C4-2B (cell line): ENCODE measurements at regions not wholly inside any gene's neighbourhood (a gene's known extent, or its start where the extent isn't known, plus 50 kb on each side); places are given as distances from the start of the nearest gene placed in this dataset.
"Not testable (repeated sequence)": the region's sequence is repeated elsewhere in the genome, so short reads cannot be mapped to it uniquely, and the experiment has no call there.

ENCODE experiments used
- H3K27ac ChIP-seq: fragments of 450-650 bp; 2 replicates; pipeline ENCODE4 v1.5.1; 2017
- CTCF ChIP-seq: fragments of 450-650 bp; conservative IDR thresholded peaks from 2 replicates; pipeline ENCODE4 v1.5.1; 2017; ENCODE audit warnings: mild to moderate bottlenecking
- ZFX ChIP-seq: fragments of 450-650 bp; IDR thresholded peaks from 2 replicates; pipeline ENCODE4 v1.6.1; 2017

GRCh38 chr16:29198731-29199521 is 207.6 kb downstream of the NPIPB11 start:
- TF ChIP-seq ZFX: no peak
- no peak for TF ChIP-seq CTCF

GRCh38 chr16:29198231-29198630 is 208.3 kb downstream of the NPIPB11 start:
- H3K27ac ChIP-seq: no peak overlapping the region
- TF ChIP-seq ZFX (no peak), CTCF (no peak)

More at GRCh38 chr16:29198731-29199521, 207.6 kb downstream of the NPIPB11 start:
- H3K27ac ChIP-seq: no peak overlapping the region

DNA sequence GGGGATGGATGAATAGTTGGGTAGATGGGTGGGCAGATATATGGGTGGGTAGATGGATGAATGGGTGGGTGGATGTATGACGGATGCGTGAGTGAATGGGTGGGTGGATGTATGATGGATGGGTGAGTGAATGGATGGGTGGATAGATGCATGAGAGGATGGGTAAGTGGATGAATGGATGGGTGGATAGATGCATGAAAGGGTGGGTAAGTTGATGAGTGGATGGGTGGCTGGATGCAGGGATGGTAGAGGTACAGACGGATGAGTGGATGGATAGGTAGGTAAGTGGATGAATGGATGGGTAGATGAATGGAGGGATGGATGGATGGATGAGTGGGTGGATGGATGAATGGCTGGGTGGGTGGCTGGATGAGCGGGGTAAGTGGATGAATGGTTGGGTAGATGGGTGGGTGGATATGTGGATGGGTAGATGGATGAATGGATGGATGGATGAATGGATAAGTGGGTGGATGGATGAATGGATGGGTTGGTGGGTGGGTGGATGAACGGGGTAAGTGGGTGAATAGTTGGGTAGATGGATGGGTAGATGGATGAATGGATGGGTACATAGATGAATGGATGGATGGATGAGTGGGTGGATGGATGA is 208.9 kb downstream of the NPIPB11 start:
- H3K27ac ChIP-seq: not testable (repeated sequence)

GRCh38 chr16:29196746-29197145 is 209.8 kb downstream of the NPIPB11 start:
- H3K27ac ChIP-seq: not testable (repeated sequence)

GRCh38 chr16:29195116-29195872 is 210.4 kb downstream of the LAT start:
- not testable (repeated sequence) for H3K27ac ChIP-seq

DNA sequence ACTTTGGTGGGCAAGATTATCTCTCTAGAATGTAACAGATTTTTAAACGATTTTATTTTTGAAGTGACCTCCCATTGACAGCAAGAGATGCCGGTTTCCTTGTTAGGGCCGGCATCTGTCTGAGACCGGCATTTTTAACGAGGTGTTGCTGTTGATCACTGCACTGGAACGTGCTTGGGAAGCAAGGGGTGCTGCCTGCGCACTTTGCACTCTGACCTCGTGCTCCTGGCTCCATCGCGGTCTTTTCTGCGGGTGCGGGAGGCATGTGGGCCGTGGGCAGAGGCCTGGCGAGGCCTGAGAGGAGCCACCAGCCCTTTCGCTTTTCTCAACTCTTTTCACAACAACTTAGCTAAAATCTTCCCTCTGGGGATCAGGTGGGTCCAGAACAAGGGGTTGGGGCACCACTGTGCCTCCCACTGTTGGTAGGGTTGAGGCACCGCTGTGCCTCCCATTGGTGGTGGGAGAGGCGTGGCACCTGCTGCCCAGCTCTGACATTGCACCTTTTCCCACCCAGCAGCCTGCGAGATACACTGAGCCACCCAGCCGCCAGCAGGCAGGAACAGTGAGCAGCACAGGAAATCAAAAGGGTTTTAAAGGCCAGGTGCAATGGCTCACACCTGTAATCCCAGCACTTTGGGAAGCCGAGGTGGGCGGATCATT is 209.5 kb downstream of the LAT start:
- H3K27ac ChIP-seq: not testable (repeated sequence)

- not testable (repeated sequence) for H3K27ac ChIP-seq
Observed at GRCh38 chr16:29193634-29194033, 208.8 kb downstream of the LAT start.

GRCh38 chr16:29193248-29193574 is 208.4 kb downstream of the LAT start:
- H3K27ac ChIP-seq: not testable (repeated sequence)

- TF ChIP-seq ZFX (no peak), CTCF (no peak)
- no peak overlapping the region for H3K27ac ChIP-seq
Observed at GRCh38 chr16:29192329-29193247, 207.7 kb downstream of the LAT start.

GRCh38 chr16:29191636-29192180 is 206.9 kb downstream of the LAT start:
- not testable (repeated sequence) for H3K27ac ChIP-seq

GRCh38 chr16:29190553-29191431 is 205.9 kb downstream of the LAT start:
- H3K27ac ChIP-seq: not testable (repeated sequence)

- not testable (repeated sequence) for H3K27ac ChIP-seq
Observed at GRCh38 chr16:29188806-29189205, 204.0 kb downstream of the LAT start.

GRCh38 chr16:29186306-29187220 is 201.7 kb downstream of the LAT start:
- not testable (repeated sequence) for H3K27ac ChIP-seq

DNA sequence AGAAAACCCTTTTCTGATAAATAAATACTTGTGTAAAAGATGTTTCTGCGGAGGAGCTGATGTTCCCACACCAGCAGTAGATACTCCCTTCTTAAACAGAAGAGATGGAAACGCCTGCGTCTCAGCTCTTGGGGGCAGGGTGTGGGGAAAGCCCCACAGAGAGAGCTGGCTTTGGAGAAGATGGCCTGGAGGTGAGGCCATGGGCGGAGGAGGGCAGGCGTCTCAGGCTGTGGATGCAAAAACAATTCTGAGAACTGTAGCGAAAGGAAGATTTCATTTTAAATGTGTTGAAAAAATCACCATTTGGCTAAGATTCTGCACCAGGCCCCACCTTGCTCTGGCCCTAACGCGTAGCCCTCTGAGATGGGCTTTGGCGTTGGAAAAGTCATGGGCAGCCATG is 201.0 kb downstream of the LAT start:
- not testable (repeated sequence) for H3K27ac ChIP-seq
